NB4 (cell line): ENCODE measurements at regions not wholly inside any gene's neighbourhood (a gene's known extent, or its start where the extent isn't known, plus 50 kb on each side); places are given as distances from the start of the nearest gene placed in this dataset.

Source experiments
- DNase-seq: peaks from one replicate; pipeline ENCODE4 v3.0.0; 2010; ENCODE audit warnings: low read depth
- H3K4me3 ChIP-seq: one replicate; pipeline ENCODE4 v1.5.1; 2011; ENCODE audit warnings: mild to moderate bottlenecking, low read depth, low read length, moderate library complexity
- CTCF ChIP-seq: IDR thresholded peaks from one replicate; pipeline ENCODE4 v1.5.1; 2012; ENCODE audit warnings: low read depth, low read length
- MAX ChIP-seq: IDR thresholded peaks from 2 replicates; pipeline ENCODE4 v1.6.1; 2011; ENCODE audit warnings: low read depth, low read length
- MYC ChIP-seq: IDR thresholded peaks from 2 replicates; pipeline ENCODE4 v1.6.1; 2011; ENCODE audit warnings: low read depth, low read length
- POLR2A ChIP-seq: IDR thresholded peaks from 2 replicates; pipeline ENCODE4 v1.6.1; 2011; ENCODE audit warnings: mild to moderate bottlenecking; ENCODE audit not compliant: insufficient read length; ENCODE audit errors: extremely low read depth

GRCh38 chr18:55657572-55658331 is 69.8 kb upstream of the TCF4 start:
- no peak overlapping the region for H3K4me3 ChIP-seq
- TF ChIP-seq MAX (no peak), CTCF (no peak)
- no peak for DNase-seq

GRCh38 chr18:55654986-55655385 is 67.0 kb upstream of the TCF4 start:
- no peak overlapping the region for H3K4me3 ChIP-seq
- TF ChIP-seq MYC (no peak), POLR2A (no peak), MAX (no peak), CTCF (no peak)
- DNase-seq: no peak

GRCh38 chr18:55651236-55651635 is 63.2 kb upstream of the TCF4 start:
- no peak for DNase-seq
- H3K4me3 ChIP-seq: no peak overlapping the region
- TF ChIP-seq MYC: no peak

- TF ChIP-seq MAX: no peak
- TF ChIP-seq CTCF: no peak
- TF ChIP-seq MYC: no peak
- TF ChIP-seq POLR2A: no peak
- no peak overlapping the region for H3K4me3 ChIP-seq
- DNase-seq: no peak
These were observed 62.4 kb upstream of the TCF4 start for GRCh38 chr18:55650363-55650870.

GRCh38 chr18:55647331-55647730 is 59.3 kb upstream of the TCF4 start:
- no peak for TF ChIP-seq POLR2A
- no peak for TF ChIP-seq MAX
- TF ChIP-seq MYC: no peak
- no peak for TF ChIP-seq CTCF
- DNase-seq: no peak
- no peak overlapping the region for H3K4me3 ChIP-seq

GRCh38 chr18:55642191-55642590 is 54.2 kb upstream of the TCF4 start:
- TF ChIP-seq CTCF (no peak), POLR2A (no peak), MAX (no peak), MYC (no peak)
- DNase-seq: no peak
- no peak overlapping the region for H3K4me3 ChIP-seq
